BLaER1 treated with 17β-estradiol and CSF1 and Interleukin-3, amounts not matched to agents 10 nM and 100 nM (cell line): ENCODE measurements at regions not wholly inside any gene's neighbourhood (a gene's known extent, or its start where the extent isn't known, plus 50 kb on each side); places are given as distances from the start of the nearest gene placed in this dataset.
"Not testable (repeated sequence)": the region's sequence is repeated elsewhere in the genome, so short reads cannot be mapped to it uniquely, and the experiment has no call there.

Experiments used
- H3K27ac ChIP-seq, 11 experiments: shearing (Covaris generic); formaldehyde crosslinking; 2 replicates each; pipeline ENCODE4 v1.8.1; 2022
- H3K27me3 ChIP-seq, 11 experiments: shearing (Covaris generic); formaldehyde crosslinking; 2 replicates each; pipeline ENCODE4 v1.8.1; 2022
- H3K36me3 ChIP-seq, 11 experiments: shearing (Covaris generic); formaldehyde crosslinking; 2 replicates each; pipeline ENCODE4 v1.8.1; 2022
- H3K4me1 ChIP-seq, 10 experiments: shearing (Covaris generic); formaldehyde crosslinking; 2 replicates each; pipeline ENCODE4 v1.8.1; 2022
- H3K4me2 ChIP-seq, 11 experiments: shearing (Covaris generic); formaldehyde crosslinking; 2 replicates each; pipeline ENCODE4 v1.8.1; 2022
- H3K4me3 ChIP-seq, 10 experiments: shearing (Covaris generic); formaldehyde crosslinking; 2 replicates each; pipeline ENCODE4 v1.8.1; 2022
- H3K9ac ChIP-seq, 11 experiments: shearing (Covaris generic); formaldehyde crosslinking; 2 replicates each; pipeline ENCODE4 v1.8.1; 2022
- H3K9me3 ChIP-seq, 11 experiments: shearing (Covaris generic); formaldehyde crosslinking; replicated peaks in 1 of 11; 2 replicates each; pipeline ENCODE4 v1.8.1; 2022
- H4K20me1 ChIP-seq, 11 experiments: shearing (Covaris generic); formaldehyde crosslinking; 2 replicates each; pipeline ENCODE4 v1.8.1; 2022
- Cebpa-rat ChIP-seq, 11 experiments: shearing (Covaris generic); IDR thresholded peaks; 2 replicates each; pipeline ENCODE4 v1.8.1; 2022

DNA sequence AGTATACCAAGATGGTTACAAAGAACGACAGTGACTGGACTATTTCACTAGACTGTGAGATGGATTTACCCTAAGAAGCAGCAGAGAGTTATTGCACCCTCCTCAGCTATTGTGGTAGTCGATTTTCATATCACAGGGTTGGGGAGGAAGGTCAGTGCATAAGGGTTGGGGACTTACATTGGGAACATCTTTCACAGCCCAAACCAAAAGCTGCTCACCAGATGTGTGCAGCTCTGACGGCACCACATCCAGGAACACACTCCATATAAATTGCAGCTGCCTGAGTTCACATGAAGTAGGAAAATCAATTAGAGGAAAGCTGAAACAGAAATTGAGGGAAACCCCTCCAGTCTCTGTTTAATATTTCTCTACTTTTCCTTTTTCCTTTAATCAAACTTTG is 470.5 kb upstream of the NRSN1 start:
- Histone ChIP-seq H3K4me2 (no peak overlapping the region), H3K4me1 (no peaks in the 10 kb centered on the region), H3K27ac (no peak overlapping the region), H4K20me1 (no peaks in the 10 kb centered on the region), H3K27me3 (no peaks in the 10 kb centered on the region), H3K4me3 (no peak overlapping the region), H3K9ac (no peak overlapping the region), H3K36me3 (no peaks in the 10 kb centered on the region), H3K9me3 (no peaks in the 10 kb centered on the region)
- TF ChIP-seq Cebpa-rat (IDR thresholded peaks at IDR 0.05): no peak

DNA sequence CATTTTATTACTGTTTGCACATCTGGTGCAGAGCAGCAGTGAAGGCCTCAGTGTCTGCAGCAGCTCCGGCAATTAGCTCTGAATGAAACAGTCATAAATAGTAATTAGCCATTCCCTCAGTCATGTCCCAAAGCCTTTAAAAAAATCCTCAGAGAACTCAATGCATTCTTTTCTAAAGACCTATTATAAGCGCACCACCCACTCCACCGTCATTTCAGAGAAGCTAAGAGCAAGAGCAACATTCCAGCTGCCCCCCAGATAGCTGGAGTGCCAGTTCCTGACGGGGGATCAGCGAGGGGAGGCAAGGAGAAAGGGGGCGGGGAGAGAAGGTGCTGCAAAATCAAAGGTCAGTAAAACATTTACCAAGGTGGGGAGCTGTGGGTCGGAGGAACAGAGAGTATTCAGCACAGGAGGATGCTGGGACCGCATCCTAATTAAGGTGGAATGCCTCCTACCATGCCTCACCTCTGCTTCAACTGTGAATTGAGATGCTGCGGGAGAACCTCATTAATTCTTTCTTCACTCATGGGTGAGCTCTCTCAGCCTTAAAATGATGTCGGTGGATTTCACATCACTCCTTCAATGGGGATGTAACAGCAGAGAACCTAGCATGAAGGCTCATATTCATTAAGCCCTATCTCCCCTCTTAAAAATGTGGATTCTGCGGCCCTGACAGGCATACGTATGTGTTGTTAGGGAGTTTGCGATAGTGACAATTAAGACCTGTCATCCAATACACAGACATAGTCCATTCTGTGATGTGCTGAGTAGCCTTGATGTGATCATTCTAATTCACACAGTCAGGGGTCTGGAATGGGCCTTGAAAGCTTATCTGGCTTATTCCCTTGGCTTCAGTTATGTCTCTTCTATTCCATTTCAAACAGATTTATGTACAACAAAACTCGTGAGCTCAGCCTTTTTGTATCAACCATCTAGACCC is 469.5 kb upstream of the NRSN1 start:
- H4K20me1 ChIP-seq: no peaks in the 10 kb centered on the region
- no peak overlapping the region for H3K4me3 ChIP-seq
- no peak for TF ChIP-seq Cebpa-rat (IDR thresholded peaks at IDR 0.05)
- H3K9ac ChIP-seq: no peak overlapping the region
- H3K9me3 ChIP-seq: no peaks in the 10 kb centered on the region
- H3K4me2 ChIP-seq: no peak overlapping the region
- H3K36me3 ChIP-seq: no peaks in the 10 kb centered on the region
- no peaks in the 10 kb centered on the region for H3K4me1 ChIP-seq
- no peak overlapping the region for H3K27ac ChIP-seq
- H3K27me3 ChIP-seq: no peaks in the 10 kb centered on the region

DNA sequence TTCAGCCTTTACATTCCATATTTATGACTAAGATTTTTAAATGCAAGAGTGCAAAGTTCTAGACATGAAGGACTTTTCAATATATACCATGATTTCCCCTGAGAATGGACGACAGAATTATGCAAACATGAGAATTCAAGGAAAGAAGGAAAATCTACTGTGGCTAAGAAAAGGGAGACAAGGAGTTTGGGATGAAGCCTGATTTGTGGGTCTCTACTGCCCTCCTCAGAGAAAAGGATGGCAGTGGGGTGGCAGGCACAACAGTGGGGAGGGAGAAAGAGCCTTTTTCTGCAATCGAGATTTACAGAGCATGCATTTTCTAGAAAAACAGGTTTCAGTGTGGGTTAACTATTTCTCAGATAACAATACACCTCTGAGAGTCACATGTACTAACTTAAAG is 466.9 kb upstream of the NRSN1 start:
- H3K4me1 ChIP-seq: no peaks in the 10 kb centered on the region
- no peak overlapping the region for H3K4me3 ChIP-seq
- H4K20me1 ChIP-seq: no peaks in the 10 kb centered on the region
- no peaks in the 10 kb centered on the region for H3K9me3 ChIP-seq
- no peak overlapping the region for H3K27ac ChIP-seq
- no peak overlapping the region for H3K4me2 ChIP-seq
- no peaks in the 10 kb centered on the region for H3K27me3 ChIP-seq
- no peak overlapping the region for H3K9ac ChIP-seq
- H3K36me3 ChIP-seq: no peaks in the 10 kb centered on the region
- TF ChIP-seq Cebpa-rat (IDR thresholded peaks at IDR 0.05): no peak

DNA sequence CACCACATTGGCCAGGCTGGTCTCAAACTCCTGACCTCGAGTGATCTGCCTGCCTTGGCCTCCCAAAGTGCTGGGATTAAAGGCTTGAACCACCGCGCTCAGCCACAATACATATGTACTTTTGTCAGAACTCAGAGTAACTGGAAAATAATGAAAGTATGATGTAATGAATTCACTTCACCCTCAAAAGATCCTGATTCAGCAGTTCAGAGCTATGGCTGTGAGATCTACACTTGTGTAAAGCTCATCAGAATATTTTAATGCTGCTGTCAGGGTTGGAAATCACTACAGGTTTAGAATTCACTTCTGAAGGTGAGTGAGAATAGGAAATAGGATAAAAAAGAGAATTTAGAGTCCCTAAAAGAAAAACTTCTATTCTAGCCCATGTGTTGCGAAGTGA is 464.5 kb upstream of the NRSN1 start:
- Histone ChIP-seq H3K4me2 (no peak overlapping the region), H3K27ac (no peak overlapping the region), H3K9me3 (0 out of 22 replicates have a peak, but pooled peaks cover 0 to 3% (median 0%) of the 10 kb centered on the region in 11 experiments), H3K27me3 (no peaks in the 10 kb centered on the region), H3K4me3 (no peak overlapping the region), H3K9ac (no peak overlapping the region), H3K36me3 (no peaks in the 10 kb centered on the region), H4K20me1 (no peaks in the 10 kb centered on the region), H3K4me1 (no peaks in the 10 kb centered on the region)
- no peak for TF ChIP-seq Cebpa-rat (IDR thresholded peaks at IDR 0.05)

DNA sequence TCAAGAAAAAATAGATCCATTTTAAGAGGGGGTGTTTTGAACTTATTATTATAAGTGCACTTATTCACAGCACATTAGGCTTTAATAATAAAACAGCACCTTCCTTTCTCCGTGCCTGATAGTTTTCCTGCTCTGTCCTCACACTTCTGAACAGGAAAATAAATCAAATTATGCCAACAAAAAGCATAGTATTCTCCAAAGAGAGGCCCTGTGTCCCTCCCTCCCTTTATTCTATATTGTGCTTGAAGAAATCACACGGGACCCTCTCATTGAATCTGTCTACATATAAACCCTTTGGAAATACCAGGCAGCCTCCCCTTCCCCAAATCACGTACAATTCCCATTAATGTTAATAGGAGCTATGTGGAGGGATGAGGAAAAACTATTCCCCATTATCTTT is 462.9 kb upstream of the NRSN1 start:
- no peak for TF ChIP-seq Cebpa-rat (IDR thresholded peaks at IDR 0.05)
- H3K27ac ChIP-seq: no peak overlapping the region
- no peak overlapping the region for H3K9ac ChIP-seq
- H3K4me2 ChIP-seq: no peak overlapping the region
- no peaks in the 10 kb centered on the region for H4K20me1 ChIP-seq
- peaks cover 0 to 14% (median 0%) of the 10 kb centered on the region in 11 experiments; a peak in 1 of 22 replicates for H3K9me3 ChIP-seq
- H3K4me3 ChIP-seq: no peak overlapping the region
- H3K27me3 ChIP-seq: no peaks in the 10 kb centered on the region
- H3K36me3 ChIP-seq: no peaks in the 10 kb centered on the region
- no peaks in the 10 kb centered on the region for H3K4me1 ChIP-seq

DNA sequence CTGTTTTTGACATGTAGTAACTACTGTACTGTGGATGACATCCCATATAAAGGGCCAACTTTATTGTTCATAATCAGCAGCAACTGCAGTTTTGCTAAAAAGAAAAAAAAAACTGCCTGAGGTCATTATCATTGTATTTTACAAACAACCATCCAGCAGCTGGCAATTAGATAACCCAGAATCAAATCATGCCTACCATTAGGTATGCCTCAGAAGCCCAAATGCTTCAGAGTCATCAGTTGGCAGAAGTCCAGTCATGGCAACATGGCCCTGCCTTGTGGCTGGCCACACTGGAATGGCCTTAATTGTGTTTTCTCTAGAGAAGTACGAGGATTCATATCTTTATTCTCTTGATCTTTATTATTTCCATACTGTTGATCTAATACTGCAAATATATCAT is 462.4 kb upstream of the NRSN1 start:
- Histone ChIP-seq H3K27ac (no peak overlapping the region), H3K4me3 (no peak overlapping the region), H3K9ac (no peak overlapping the region), H3K4me1 (no peaks in the 10 kb centered on the region), H3K27me3 (no peaks in the 10 kb centered on the region), H4K20me1 (no peaks in the 10 kb centered on the region), H3K4me2 (no peak overlapping the region), H3K9me3 (peaks cover 0 to 17% (median 0%) of the 10 kb centered on the region in 11 experiments; a peak in 1 of 22 replicates), H3K36me3 (no peaks in the 10 kb centered on the region)
- no peak for TF ChIP-seq Cebpa-rat (IDR thresholded peaks at IDR 0.05)

DNA sequence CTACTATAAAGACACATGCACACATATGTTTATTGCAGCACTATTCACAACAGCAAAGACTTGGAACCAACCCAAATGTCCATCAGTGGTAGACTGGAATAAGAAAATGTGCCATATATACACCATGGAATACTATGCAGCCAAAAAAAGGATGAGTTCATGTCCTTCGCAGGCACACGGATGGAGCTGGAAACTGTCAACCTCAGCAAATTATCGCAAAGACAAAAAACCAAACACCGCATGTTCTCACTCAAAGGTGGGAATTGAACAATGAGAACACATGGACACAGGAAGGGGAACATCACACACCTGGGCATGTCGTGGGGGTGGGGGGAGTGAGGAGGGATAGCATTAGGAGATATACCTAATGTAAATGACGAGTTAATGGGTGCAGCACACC is 460.1 kb upstream of the NRSN1 start:
- H3K36me3 ChIP-seq, H4K20me1 ChIP-seq, H3K4me3 ChIP-seq, H3K4me1 ChIP-seq, H3K9ac ChIP-seq, H3K27me3 ChIP-seq, H3K4me2 ChIP-seq, H3K27ac ChIP-seq: not testable (repeated sequence)
- peaks cover 4 to 25% (median 6%) of the 10 kb centered on the region in 11 experiments; a peak in 21 of 22 replicates for H3K9me3 ChIP-seq

DNA sequence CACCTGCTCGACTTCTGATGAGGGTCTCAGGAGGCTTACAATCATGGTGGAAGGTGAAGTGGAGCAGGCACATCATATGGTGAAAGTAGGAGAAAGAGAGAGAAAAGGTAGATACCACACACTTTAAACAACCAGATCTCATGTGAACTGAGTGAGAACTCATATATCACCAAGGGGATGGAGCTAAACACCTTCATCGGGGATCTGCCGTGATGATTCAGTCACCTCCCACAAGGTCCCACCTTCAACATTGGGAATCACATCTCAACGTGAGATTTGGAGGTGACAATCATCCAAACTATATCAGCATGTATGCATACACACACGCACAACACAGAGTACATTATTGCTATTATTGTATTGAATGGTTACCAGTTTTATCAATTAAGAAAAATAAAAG is 453.3 kb upstream of the NRSN1 start:
- H3K36me3 ChIP-seq: no peaks in the 10 kb centered on the region
- no peak for TF ChIP-seq Cebpa-rat (IDR thresholded peaks at IDR 0.05)
- no peaks in the 10 kb centered on the region for H4K20me1 ChIP-seq
- H3K4me3 ChIP-seq: no peak overlapping the region
- no peaks in the 10 kb centered on the region for H3K27me3 ChIP-seq
- H3K9ac ChIP-seq: no peak overlapping the region
- no peak overlapping the region for H3K4me2 ChIP-seq
- H3K27ac ChIP-seq: no peak overlapping the region
- peaks cover 42 to 67% (median 46%) of the 10 kb centered on the region in 11 experiments for H3K9me3 ChIP-seq
- H3K4me1 ChIP-seq: peaks cover 0 to 7% (median 0%) of the 10 kb centered on the region in 10 experiments; a peak in 1 of 20 replicates

DNA sequence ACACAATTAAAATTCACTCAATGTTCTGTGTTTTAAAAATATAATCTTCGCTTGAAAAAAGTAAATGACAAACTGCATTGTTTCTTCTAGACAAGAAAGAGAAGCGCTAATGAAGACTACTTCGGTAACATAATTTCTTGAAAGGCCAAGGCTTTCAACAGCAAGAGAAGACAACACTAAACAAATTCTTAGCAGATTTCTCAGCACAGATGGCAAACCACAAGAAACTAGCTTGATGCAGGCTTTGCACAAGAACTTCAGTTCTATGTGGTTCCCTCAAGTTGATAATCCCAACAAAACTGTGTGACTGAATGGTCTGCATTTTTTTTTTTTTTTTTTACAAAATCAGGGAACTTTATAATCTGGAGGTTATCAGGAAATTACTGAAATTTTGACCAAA is 447.4 kb upstream of the NRSN1 start:
- no peak overlapping the region for H3K27ac ChIP-seq
- H3K4me2 ChIP-seq: no peak overlapping the region
- H3K4me3 ChIP-seq: no peak overlapping the region
- TF ChIP-seq Cebpa-rat (IDR thresholded peaks at IDR 0.05): no peak
- no peaks in the 10 kb centered on the region for H3K4me1 ChIP-seq
- H3K27me3 ChIP-seq: no peaks in the 10 kb centered on the region
- H3K9me3 ChIP-seq: peaks cover 8 to 26% (median 12%) of the 10 kb centered on the region in 11 experiments
- H3K9ac ChIP-seq: no peak overlapping the region
- no peaks in the 10 kb centered on the region for H4K20me1 ChIP-seq
- H3K36me3 ChIP-seq: no peaks in the 10 kb centered on the region

DNA sequence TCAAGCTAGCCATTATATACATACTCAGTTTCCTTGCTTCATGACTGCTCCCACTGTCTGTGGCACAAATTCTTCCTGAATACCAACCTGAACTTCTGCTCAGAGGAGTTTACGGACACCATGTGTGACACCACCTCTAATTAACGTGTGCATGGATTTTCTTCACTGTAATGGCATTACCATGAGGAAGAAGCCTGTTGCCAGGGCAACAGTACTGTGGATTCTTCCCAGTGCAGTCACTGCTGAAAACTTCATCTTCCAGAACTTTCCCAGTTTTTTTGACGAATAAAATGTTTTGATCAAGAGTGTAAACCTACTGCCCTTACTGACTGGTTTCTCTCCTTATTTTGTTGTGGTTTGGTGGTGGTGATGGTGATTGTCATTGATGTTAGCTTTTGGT is 444.3 kb upstream of the NRSN1 start:
- H3K36me3 ChIP-seq: no peaks in the 10 kb centered on the region
- H3K4me1 ChIP-seq: no peaks in the 10 kb centered on the region
- no peak overlapping the region for H3K27ac ChIP-seq
- TF ChIP-seq Cebpa-rat (IDR thresholded peaks at IDR 0.05): no peak
- H3K4me3 ChIP-seq: no peak overlapping the region
- H3K9ac ChIP-seq: no peak overlapping the region
- H3K27me3 ChIP-seq: no peaks in the 10 kb centered on the region
- no peak overlapping the region for H3K4me2 ChIP-seq
- no peaks in the 10 kb centered on the region for H3K9me3 ChIP-seq
- H4K20me1 ChIP-seq: no peaks in the 10 kb centered on the region
